ENCODE measurements at regions not wholly inside any gene's neighbourhood (a gene's known extent, or its start where the extent isn't known, plus 50 kb on each side); places are given as distances from the start of the nearest gene placed in this dataset.

- TF ChIP-seq CTCF (IDR thresholded peaks at IDR 0.05; ENCODE audit: extremely low read depth in 1 of 2, insufficient read depth in 1 of 2, low read depth in 1 of 2, low read length in 2 of 2), result no peak
- no peak for TF ChIP-seq EZH2 (IDR thresholded peaks at IDR 0.05; ENCODE audit: borderline replicate concordance, low read depth, low read length, severe bottlenecking)
- TF ChIP-seq POLR2AphosphoS5 (IDR thresholded peaks at IDR 0.05; ENCODE audit: insufficient read depth, low read depth, low read length), result no peak
- TF ChIP-seq POLR2A (IDR thresholded peaks at IDR 0.05; ENCODE audit: low read depth, low read length), result no peak
- no peak for TF ChIP-seq MAX (IDR thresholded peaks at IDR 0.05; ENCODE audit: insufficient read depth, insufficient read length)
- TF ChIP-seq MYC (IDR thresholded peaks at IDR 0.05; ENCODE audit: low read depth, low read length), result no peak
- TF ChIP-seq FOS (IDR thresholded peaks at IDR 0.05; ENCODE audit: borderline replicate concordance, insufficient read depth, low read length), result no peak
- no peak for TF ChIP-seq JUN (IDR thresholded peaks at IDR 0.05; ENCODE audit: borderline replicate concordance, insufficient read depth, insufficient read length, low read depth)
- no peak for TF ChIP-seq GATA2 (IDR thresholded peaks at IDR 0.05; ENCODE audit: insufficient read depth, insufficient read length, low read depth, low read length)
Observed at GRCh38 chr5:96079962-96080361, 118.3 kb upstream of the ELL2 start.
